Activated CD4-positive, alpha-beta T cell treated with anti-CD3 and anti-CD28 coated beads, Interleukin-2, amount 50 U/mL, for 48 hours (primary cell): ENCODE measurements at regions not wholly inside any gene's neighbourhood (a gene's known extent, or its start where the extent isn't known, plus 50 kb on each side); places are given as distances from the start of the nearest gene placed in this dataset.
"Not testable (repeated sequence)": the region's sequence is repeated elsewhere in the genome, so short reads cannot be mapped to it uniquely, and the experiment has no call there.

Experiments
- DNase-seq, 2 experiments: peaks; one replicate each; pipeline ENCODE4 v3.0.0-alpha.2; 2020

DNA sequence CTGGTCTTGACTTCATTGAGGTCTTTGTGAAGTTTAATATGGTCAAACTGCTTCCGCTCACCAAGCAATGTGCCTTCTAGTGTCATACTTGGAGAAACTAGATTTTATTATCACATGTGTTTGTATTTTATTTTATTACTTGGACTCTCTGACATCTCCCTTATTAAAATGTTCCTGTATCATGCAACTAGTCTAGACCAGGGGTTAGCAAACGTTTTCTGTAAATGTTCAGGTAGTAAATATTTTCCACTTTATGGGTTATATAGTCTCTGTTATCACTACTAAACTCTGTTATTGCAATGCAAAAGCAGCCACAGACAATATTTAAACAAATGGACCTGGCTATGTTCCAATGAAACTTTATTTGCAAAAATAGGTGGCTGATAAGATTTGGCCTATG is 443.8 kb downstream of the MID1IP1 start:
- no peak for DNase-seq

DNA sequence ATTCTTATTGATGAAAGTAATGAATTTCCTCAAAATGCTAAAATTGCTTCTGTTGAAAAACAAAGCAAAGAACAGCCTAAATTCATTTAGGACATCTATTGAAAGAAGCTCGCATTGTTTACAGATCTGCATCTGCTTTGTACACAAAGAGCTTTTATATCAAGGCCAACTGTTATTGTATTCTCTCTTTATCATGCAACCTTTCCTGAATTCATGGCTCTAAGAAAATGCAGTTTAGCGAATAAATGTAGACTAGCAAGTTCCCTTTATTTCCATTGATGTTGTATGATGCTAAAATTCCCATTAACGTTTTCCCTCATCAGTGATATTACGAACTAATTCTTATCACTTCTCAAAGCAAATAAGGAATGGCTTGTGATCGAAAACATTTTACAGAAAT is 446.3 kb downstream of the MID1IP1 start:
- no peak for DNase-seq

DNA sequence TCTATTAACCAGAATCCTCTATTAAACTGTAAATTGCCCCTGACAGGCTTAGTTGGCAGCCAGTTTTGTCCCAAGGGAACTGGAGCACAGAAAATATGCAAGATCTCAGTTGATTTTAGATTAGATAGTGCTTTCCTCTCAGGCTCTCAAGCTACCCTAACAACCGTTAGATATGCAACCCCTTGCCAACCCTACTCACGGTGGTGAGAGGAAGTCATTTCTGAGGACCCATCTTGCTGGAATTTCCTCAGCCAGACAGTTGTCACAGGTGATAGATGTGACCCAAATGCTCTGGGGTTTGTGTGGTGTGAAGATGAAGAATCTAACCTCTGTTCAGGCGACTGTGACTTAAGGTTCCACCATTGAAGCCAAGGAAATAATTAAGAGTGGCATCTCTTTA is 447.1 kb downstream of the MID1IP1 start:
- DNase-seq = no peak

DNA sequence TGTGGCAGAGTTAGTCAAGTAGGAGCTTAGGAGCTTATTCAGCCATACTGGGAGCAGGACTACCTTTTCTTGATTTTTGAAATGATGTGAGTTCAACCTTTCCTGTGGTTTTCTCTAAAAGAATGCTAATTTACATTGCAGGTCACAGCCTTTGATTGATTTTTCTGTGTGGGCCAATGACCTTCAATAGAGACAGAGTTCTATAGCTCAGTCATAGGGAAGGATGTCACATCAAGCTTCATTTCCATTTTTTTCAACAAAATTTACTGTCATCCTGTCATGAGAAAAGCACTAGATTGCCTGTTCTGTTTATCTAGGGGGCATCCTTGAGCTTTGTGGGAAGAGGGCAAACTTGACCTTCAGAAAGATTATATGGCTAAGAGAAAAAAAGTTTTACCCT is 448.7 kb downstream of the MID1IP1 start:
- DNase-seq = no peak

DNA sequence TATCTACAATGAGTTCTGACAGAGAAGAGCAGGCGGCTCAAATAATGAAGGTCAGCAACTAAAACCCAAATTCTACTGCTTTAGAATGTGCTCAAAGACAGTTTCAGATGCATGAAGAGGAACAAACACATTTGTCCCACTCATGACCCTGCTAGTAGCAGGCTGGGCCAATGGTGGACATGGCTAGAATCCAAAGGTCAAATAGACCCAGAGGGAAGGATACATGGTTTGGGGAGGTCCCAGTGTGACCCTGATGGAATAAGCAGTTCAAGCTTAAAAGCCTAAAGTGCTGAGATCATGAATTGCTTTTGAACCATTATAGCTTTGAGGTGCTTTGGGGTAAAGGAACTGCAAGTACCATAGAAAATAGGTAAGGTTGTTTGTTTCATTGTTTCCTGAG is 450.7 kb downstream of the MID1IP1 start:
- no peak for DNase-seq

DNA sequence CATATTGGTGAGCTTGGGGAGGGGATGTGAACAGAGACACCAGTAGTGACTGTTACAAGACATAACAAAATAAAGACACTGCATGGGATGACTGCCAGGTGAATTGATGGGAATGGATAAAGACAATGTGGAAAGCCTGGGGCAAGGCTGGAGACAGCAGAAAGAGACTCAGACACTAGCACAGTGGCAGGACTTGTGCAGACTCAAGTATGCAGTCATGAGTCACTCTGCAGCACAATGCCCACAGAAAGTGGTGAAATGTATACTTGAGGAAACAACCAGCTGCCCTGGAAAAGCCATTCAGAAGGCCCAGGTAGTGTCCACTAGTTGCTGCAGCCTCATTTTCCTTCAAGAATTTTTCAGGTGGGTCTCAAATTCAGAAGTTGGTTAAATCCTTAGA is 452.3 kb downstream of the MID1IP1 start:
- DNase-seq = no peak

DNA sequence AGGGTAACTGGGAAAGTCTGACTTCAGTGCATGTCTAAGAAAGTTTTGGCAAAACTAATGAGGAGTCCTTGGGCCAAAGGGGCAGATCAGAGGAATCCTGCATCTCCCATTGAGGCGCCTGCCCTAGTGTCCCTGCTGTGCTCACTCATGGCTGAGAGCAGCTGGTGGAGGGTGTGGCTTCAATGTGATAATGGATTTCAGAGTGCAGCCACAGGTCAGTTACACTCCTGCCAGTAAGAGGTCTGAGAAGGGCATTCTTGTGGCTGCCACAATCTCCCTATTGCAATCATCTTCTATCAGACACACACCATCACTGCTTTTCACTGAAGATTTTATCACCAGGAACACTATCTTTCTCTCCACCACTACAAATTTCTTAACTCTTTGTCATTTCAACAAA is 457.1 kb downstream of the MID1IP1 start:
- no peak for DNase-seq

DNA sequence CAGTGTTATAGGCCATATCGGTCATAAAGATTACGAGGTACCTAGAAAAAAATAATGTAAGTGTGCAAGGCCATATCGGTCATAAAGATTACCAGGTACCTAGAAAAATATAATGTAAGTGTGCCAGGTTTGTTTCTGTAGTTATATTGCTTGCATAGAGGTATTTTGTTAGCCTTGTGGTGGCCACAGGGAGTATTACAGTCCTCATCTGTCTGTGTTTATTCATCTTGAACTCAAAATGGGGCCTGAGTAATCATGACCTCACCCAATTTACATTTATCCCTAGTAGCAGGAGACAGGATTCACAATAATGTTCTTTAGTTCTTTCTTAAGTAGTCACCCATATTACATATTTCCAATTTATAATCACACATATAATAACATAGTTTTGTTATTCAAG is 459.7 kb downstream of the MID1IP1 start:
- no peak for DNase-seq

DNA sequence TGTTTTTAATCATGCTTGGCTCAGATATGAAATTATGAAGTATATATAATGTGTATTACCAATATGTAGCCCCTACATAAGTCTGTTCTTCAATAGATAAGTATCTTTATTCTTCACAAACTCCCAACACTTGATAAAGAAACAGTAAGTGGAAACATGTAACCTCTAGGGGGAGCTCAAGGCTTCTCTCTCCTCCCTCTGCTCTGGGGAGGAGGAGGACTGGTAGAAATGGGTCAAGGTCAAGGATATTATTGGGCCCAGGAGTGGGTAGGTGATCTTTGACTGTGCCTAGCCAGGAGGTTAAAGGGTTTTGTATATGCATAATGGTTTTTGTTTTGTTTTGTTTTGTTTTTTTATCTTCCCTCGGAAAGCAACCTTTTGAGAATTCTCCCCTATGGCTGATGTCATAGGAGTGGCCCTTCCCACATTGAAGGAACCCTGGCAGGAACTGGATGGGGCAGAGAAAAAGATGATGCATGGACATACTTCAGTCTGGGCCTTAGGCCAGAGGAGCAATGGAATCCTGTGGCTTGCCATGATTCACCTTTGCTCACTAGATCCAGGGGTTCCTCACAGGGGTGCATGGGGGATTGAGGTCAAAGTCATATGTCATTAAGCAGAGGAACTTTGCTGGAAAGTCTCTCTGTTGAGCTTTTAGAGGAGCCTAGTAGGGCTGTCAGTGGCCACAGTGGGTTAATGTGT is 460.3 kb downstream of the MID1IP1 start:
- peak in 1 of 2 experiments; percentile 7 for DNase-seq

DNA sequence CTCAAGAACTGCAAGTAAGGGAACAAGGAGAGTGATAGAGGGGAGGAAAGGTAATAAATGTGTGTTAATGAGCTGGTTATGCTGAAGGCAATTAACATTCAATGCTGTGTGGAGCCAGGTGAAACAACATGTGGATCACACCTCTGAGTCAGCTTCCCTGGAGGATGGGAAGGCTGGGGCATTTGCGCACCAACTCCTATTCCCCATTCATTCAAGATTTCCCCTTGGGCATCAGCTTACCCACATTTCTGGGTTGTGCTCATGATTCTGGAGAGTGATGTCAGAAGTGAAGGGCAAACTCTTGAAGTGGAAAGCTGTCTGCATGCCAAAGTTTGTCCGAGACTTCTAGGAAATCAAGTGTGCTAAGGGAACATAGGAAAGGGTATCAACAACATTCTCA is 461.4 kb downstream of the MID1IP1 start:
- peak; percentile 8 to 27 for DNase-seq

DNA sequence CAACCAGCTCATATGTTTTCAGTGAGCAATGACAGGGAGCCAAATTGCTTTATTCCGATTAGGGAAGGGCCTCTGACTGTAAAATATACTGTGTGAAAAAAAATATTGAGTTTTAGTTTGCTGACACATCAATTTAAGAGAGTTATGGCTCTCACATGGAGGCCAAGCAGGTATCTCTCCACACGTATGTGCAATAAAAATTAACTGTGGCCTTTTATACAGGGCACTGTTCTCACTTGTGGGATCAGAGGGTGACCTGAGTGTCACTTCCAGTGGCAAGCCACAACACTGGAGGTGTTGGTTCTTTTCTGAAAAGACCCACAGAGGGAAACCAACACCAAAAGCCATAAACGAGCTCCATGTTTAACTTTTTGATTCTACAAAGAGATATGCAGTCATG is 462.8 kb downstream of the MID1IP1 start:
- DNase-seq = no peak

DNA sequence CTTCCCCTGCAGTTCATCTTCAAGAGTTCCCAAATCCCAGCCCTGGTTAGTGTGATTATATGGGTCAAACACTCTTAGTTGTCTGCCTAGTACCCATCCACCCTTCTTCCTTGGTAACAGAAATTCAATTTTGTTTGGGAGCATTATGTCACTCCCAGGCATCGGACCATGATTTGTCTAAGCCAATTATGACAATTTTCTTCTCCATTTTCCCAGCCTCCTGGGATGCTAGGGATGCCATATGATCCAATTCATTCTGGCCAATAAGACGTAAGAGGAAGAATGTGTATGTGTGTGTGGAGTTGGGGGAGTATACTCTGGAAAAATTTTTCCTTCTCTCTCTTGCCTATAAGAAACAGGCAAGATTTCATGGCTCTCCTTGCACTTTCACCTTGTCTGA is 465.9 kb downstream of the MID1IP1 start:
- DNase-seq = no peak

DNA sequence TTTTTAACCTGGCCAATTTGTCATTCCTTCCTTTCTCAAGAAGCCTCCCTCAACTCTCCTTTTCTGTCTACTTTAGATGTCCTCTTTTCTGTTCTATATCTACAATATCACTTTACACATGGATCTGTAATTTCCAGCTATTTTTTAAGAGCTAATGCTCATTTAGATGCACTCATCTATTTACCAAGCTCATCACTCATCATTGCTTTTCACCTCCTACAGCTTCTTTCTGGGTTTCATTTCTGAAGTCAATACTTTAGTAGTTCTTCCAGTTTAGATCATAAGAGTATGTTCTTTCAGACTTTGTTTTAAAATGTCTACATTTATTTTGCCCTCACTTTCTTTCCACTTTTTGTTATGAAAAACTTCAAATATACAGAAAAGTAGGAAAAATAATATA is 466.9 kb downstream of the MID1IP1 start:
- DNase-seq = no peak

DNA sequence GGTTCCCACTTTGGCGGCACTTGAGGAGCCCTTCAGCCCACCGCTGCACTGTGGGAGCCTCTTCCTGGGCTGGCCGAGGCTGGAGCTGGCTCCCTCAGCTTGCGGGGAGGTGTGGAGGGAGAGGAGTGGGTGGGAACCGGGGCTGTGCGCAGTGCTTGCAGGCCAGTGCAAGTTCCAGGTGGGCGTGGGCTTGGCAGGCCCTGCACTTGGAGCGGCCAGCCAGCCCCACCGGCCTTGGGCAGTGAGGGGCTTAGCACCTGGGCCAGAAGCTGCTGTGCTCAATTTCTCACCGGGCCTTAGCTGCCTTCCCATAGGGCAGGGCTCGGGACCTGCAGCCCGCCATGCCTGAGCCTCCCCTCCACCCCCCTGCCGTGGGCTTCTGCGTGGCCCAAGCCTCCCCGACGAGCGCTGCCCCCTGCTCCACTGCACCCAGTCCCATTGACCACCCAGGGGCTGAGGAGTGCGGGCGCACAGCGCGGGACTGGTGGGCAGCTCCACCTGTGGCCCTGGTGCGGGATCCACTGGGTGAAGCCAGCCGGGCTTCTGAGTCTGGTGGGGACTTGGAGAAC is 474.3 kb downstream of the MID1IP1 start:
- no peak for DNase-seq

DNA sequence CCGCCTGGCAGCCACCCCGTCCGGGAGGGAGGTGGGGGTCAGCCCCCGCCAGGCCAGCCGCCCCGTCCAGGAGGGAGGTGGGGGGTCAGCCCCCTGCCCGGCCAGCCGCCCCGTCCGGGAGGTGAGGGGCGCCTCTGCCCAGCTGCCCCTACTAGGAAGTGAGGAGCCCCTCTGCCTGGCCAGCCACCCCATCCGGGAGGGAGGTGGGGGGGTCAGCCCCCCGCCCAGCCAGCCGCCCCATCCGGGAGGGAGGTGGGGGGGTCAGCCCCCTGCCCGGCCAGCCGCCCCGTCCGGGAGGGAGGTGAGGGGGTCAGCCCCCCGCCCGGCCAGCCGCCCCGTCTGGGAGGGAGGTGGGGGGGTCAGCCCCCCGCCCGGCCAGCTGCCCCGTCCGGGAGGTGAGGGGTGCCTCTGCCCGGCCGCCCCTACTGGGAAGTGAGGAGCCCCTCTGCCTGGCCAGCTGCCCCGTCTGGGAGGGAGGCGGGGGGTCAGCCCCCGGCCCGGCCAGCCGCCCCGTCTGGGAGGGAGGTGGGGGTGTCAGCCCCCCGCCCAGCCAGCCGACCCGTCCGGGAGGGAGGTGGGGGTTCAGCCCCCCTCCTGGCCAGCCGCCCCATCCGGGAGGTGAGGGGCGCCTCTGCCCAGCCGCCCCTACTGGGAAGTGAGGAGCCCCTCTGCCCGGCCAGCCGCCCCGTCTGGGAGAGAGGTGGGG is 476.6 kb downstream of the MID1IP1 start:
- DNase-seq = not testable (repeated sequence)

DNA sequence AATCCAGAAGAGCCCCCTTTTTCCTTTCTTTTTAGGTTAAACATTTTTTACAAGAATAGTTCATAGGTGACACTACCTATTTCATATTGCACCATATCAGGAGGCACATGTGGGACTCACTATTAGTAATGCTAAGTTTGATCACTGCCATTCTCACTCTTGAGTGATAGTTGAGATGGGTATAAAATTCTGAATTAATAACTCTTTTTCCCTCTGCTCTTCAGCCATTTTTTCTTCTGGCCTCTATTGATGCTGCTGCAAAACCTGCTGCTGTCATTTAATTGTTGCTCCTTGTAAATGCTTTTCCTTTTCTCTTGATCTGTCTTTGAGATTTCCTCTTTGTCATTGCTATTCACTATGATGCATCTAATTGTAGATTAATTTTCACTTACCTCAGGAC is 482.0 kb downstream of the MID1IP1 start:
- no peak for DNase-seq

DNA sequence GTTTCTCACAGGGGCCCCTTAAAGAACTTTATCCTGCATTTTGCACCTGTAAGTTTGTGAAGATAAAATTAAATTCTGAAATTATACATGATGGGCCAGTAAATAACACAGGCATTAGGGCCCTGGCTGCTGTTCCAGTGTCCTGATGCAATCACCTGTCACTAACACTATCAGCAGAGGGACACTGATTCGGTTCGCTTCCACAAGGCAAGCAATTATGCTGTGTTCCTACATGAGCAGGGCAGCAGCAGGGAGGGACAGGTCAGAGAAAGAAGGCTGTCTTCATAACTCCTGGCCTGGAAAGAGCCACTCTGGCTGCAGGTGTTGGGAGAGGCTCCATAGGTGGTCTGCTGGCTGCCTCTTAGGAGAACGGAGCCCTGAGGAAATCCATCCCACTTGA is 487.3 kb downstream of the MID1IP1 start:
- DNase-seq = no peak

DNA sequence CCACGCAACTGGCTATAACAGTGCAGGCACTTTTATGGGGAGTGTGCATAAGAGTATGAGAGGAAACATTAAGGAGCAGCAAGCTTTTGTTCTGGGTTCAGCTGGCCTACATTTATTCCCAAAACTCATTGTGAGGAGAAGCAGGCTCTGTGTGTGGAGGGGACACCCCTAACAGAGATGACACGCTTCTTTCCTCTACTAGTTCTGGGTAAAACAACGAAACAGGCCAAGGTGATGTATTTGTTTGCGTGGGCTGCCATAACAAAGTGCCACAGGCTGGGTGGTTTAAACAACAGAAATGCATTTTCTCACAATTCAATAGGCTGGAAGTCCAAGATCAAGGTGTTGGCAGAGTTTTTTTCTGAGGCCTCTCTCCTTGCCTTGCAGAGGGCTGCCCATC is 488.6 kb downstream of the MID1IP1 start:
- DNase-seq = no peak

DNA sequence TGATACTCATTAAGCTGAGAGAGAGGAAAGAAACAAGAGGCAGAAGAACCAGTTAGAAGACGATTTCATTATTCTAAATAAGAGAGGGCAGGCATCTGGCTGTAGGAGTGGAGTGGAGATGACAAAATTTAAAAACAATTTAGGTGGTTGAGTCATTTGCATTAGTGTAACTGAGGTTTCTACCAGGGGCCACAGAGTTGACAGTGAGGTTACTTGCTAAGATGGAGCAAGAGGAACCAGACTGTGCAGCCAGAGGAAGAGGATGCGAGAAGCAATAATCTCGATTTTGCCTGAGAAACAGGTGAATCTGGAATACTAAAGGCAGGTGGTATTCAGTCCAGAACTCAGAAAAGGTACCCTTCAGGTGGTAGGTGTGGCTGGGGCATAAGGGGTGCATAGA is 491.9 kb downstream of the MID1IP1 start:
- no peak for DNase-seq

DNA sequence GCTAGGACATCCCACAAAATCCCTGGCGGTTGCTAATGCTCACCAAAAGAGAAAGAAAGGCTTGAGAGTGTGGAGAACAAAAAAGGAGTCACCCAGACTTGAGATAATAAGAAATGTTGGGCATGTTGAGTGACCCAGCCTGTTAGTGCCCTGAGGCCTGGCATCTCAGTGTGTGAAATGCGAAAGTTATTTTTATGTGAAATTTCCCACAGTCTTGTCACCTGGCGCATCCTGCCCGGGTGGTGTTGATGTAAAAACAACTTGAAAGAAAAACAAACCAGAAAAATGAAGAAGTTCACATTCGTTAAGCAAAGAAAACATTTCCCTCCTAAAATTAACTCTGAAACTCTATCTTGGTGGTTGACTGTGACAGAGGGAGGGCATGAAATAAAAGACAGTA is 495.2 kb downstream of the MID1IP1 start:
- no peak for DNase-seq

DNA sequence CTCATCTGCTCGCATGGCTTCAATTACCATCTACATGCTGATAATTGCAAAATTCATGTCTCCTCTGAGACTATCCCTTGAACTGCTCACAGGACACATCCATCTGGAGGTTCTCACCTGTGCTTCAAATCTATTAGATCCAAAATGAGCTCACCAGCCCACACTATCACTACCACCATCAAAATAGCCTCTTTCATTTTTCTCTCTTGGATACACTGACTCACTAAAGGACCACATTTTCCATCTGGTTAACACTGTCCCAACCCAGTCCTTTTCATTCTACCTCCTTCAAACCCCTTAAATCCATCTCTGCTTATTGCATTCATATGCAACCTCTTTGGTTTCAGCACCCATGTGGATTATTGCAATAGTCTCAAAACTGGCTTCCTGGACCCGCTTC is 497.6 kb downstream of the MID1IP1 start:
- DNase-seq = no peak

DNA sequence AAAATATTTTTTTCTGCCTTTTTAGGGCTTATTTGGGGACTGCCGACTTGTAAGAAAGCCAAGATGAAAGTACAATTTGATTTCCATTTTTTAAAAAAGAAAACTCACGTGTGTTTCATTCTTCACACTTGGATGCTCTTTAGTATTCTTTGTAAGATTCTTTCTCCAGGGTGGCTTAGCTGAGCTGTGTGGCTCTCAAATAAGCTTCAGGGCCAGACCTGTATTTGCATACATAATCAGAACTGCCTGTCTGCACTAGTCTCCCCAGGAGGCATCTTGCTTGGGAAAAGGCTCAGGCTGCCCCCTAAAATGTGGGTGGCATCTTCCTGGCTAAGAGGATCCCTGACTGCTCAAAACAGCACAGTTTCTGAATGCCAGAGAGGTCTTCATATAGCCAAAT is 498.4 kb downstream of the MID1IP1 start:
- DNase-seq = no peak

DNA sequence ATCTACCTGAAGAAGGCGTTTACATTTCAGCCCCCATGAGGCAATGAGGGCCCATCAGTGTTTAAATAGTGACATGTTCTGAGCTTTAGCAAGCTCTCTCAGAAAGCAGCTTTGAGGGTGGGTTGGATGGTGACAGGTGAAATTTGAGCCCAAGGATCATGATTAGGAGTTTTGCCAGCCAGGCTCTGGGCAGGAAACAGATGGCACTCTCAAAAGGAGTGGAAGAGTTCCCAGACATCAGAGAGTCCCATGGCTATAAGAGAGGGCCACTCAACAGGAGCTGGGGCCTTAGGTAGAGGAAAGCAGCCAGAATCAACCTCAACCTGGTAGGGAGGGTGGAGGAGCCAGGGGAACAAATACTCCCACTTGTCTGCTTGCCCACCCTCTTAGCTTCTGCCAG is 499.8 kb downstream of the MID1IP1 start:
- no peak for DNase-seq

DNA sequence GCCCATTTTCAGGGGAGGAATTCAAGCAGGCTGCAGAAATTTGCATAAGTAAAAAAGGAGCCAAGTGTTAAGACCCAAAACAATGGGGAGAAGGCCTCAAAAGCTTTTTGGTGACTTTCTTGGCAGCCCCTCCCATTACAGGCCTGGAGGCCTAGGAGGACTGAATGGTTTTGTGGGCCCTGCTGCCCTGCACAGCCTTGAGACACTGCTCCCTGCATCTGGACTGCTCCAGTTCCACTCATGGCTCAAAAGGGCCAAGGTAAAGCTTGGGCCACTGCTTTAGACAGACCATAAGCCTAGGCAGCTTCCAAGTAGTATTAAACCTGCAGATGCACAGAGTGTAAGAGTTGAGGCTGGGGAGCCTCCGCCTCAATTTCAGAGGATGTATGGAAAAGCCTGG is 501.6 kb downstream of the MID1IP1 start:
- no peak for DNase-seq

DNA sequence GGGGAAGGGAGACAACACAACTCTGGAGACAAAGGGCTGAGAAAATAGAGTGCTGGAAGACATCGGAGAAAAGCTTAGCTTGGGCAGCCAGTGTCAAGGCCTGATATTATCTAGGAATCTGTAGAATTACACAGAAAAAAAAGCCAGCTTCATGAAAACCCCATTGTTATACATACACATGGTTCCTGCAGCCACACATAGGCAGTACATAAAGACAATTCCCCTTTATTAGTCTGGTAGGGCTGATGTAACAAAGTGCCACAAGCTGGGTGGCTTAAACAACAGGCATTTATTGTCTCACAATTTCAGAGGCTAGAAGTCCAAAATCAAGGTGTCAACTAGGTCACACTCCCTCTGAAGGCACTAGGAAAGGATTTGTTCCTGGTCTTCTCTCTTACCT is 503.5 kb downstream of the MID1IP1 start:
- no peak for DNase-seq
